ENCODE measurements at regions not wholly inside any gene's neighbourhood (a gene's known extent, or its start where the extent isn't known, plus 50 kb on each side); places are given as distances from the start of the nearest gene placed in this dataset.

DNA sequence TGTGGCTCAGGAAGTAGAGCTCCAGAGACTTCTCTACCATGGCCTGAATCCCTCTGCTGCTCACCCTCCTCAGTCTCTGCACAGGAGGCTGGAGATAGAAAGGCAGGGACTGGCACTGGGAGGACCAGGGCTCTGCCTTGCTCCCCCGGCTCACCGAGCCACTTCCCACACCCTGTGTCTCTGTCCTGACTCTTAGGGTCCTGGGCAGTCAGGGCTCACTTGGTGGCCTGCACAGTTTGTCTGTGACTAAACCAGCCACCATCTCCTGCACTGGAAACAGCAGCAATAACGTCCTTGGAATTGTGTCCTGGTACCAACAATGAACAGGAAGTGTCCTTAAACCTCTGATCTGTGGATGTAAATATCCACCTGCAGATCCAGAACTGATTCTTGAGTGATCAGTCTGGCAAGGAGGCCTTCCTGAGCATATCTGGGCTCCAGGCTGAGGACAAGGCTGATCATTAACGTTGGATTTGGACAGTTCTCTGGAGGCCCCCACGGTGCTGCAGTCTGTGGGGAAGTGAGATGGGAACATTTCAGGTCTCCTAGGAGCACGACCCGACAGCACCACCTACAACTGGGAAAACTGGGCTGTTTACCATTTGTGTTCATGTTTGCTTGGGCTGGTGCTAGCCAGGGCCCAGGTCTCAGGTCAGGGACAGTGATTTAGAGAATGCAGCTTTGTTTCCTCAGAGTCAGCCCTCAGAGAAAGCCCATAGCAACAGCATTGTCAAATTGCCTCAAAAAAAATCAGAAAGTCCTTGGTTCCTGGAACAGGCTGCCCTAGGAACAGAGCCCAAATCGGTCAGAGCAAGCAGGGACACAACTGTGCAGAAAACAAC lies 82.5 kb downstream of the ZNF280B start:
- DNase-seq, result no peak
- ATAC-seq (ENCODE audit: poor library complexity), result peak; percentile 70
- intact Hi-C loops (cut with DNase I), result no loop called here

DNA sequence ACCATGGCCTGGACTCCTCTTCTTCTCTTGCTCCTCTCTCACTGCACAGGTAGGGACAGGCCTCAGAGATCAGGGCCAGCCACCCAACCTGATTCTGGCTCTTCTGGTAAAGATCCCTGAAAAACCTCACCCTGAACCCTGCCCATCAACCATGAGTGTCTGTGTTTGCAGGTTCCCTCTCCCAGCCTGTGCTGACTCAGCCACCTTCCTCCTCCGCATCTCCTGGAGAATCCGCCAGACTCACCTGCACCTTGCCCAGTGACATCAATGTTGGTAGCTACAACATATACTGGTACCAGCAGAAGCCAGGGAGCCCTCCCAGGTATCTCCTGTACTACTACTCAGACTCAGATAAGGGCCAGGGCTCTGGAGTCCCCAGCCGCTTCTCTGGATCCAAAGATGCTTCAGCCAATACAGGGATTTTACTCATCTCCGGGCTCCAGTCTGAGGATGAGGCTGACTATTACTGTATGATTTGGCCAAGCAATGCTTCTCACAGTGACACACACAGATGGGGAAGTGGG lies 80.9 kb downstream of the ZNF280B start:
- no peak for ATAC-seq (ENCODE audit: poor library complexity)
- intact Hi-C loops (cut with DNase I), result no loop called here

DNA sequence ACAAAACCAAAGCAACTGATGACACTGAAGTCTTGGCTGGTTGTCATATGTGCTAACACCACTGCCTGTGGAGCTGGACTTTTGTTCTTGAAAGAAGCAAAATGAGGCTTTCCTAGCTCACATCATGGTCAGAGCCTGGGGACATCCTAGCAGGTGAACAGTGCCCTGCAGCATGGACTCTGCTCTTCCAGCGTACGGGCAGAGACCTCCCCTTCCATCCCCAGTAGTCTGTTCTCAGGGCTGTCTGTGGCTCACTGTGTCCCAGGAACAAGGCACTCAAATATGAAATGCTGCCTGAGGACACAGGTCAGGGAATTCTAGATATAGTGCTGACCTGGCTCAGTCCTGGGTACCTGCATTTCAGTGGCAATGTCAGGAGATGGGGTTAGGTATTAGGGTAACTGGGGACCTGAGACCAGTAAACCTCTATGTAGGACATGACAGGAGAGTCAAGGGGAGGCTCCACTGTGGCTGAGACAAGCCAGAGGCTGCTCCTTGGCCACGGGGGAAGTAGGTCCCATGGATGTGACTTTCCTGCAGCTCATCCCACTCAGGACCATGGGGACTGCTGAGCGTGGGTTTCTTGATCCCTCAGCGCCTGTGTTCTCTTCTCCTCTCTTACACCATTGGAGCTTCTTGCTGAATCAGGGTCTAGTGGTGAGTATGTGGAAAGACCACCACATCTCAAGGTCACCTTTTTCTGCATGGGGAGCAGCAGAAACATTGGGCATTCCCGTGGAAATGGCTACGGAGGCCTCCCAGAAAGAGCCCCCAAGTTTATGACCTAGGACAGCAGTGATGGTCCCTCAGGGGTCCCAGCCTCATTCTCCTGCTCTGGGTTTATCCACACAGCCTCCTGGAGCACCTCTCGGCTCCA lies 80.1 kb downstream of the ZNF280B start:
- ATAC-seq (ENCODE audit: poor library complexity) (no peak), DNase-seq (no peak)
- intact Hi-C loops (cut with DNase I), result no loop called here

More for the DNA sequence above, 80.9 kb downstream of the ZNF280B start:
- no peak for DNase-seq

DNA sequence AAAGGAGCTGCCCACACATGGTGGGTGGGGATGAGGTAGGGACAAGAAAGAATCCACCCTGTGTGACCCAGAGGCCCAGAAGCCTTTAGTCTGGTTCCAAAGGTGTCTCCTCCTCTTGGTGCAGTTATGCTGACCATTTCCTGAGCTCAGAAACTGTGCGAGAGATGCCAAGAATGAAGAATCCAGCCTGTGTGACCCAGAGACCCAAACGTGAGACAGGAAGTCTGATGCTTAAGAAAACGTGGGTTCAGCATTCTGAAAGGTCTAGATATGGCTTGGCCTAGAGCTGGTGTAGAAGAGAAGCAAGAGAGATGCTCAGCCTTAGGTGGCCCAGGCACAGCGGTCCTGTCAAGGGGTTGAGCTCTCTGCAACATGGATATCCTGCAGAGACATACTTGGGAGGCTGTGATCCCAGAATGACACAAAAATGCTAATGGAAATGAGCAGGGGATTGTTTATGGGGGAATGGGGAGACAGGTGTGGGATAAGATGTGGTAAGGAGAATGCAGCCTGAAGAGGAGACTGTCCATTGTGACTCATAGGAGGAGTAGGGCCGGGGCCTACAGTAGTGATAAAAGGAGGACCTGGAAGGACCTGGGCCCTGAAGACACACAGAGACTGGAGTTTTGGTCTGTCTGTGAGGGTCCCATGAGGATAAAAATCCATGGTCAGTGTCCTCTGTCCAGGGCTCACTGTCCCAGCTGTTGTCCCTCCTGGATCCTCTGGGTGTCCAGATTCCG lies 79.0 kb downstream of the ZNF280B start:
- no peak for ATAC-seq (ENCODE audit: poor library complexity)

DNA sequence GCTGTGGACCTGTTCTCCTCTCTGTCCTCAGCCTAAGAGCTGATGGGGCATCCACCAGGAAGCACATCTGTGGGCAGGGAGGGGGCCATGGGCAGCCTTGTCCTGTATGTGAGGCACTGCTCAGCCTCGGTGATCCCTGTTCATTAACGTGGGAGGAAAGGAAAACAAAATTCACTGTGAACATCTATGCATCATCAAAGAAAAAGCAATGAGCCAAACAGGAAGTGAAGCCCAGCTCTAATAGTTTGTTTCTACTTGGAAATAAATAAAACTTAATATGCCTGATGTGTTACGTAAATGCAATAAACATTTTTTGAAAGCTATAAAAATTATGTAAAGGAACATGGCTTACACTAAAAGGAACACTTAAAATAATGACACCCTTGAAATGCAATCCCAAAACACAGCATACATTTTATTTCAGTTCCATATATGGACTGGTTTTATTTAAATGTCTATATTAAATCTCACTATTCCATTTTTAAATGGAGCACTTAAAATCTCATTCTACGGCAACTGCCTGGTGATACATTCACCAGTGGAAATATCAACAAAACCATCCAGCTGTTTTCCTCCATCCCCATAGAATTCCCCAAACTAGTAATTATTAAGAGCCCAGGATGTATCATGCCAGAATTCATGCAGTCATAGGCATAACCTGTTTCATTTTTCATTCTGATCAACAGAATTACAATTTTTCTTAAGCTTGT lies 78.3 kb downstream of the ZNF280B start:
- DNase-seq (no peak), ATAC-seq (ENCODE audit: poor library complexity) (no peak)
- intact Hi-C loops (cut with DNase I), result no loop called here

More for the DNA sequence above, 79.0 kb downstream of the ZNF280B start:
- no peak for DNase-seq
- intact Hi-C loops (cut with DNase I), result no loop called here

DNA sequence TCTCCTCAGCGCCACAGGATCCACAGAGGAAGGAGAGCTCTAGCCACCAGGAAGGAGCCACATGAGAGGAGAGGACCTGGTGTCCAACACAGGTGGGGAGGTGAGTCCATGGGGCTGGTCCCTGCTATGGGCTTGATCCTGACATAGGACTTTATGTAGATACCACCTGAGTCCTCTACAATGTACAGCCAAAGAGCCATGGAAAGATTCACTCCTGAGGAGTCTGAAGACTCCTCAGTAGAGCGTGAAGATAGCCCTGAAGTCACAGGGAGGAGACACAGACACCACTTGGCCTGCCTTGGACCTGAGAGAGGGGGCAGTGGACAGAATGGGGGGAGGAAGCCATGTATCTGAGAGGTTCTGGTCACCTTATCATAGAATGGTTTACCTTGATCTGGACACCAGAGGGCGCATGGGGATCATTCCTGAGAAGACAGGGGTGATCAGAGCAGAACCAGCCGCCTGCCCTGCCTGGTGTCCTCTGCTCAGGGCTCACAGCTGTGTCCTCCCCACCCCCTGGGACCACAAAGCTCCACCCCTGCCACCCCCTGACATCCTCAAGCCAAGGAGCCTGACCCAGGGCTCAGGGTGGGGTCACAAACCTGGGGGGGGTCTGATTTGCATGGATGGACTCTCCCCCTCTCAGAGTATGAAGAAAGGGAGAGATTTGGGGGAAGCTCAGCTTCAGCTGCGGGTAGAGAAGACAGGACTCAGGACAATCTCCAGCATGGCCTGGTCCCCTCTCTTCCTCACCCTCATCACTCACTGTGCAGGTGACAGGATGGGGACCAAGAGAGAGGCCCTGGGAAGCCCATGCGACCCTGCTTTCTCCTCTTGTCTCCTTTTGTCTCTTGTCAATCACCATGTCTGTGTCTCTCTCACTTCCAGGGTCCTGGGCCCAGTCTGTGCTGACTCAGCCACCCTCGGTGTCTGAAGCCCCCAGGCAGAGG lies 77.0 kb downstream of the ZNF280B start:
- DNase-seq (peak; percentile 55), ATAC-seq (ENCODE audit: poor library complexity) (peak; percentile 78)
- intact Hi-C loops (cut with DNase I), result no loop called here

DNA sequence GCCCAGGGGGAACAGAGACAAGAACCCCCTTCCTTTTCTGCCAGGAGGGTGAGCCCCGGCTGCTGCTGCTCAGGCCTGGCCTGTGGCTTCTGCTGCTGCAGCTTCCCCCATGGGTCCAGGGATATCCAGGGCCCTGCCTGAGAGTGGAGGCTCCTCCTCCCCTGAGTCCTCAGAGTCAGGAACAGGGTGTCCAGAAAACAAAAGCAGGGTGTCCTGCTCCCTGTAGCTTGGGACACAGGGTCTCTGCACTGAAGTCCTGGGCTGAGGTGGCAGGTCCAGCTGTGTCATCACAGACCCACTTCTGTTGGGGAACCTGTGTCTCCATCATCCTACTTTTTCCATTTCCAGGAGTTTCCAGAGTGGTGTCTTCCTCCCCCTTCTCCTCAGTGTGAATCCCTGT lies 76.1 kb downstream of the ZNF280B start:
- intact Hi-C loops (cut with DNase I), result no loop called here
- DNase-seq (no peak), ATAC-seq (ENCODE audit: poor library complexity) (no peak)

DNA sequence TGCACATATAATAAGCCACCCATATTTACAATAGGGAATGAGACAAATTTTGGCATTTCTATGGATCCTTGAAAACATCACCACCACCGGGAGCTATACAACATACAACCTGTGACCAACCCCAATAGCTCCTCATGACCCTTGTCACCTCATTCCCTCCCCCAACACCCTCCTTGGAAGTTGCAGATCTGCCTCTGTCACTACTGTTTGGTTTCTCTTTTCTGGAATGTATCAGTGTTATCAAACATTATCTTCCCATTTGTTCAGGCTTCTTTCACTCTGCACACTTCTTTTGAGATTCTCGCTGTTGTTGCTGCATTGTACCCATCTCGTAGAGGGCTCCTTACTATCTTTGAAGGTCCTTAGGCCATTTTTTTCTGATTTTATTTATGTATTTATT lies 75.6 kb downstream of the ZNF280B start:
- DNase-seq (no peak), ATAC-seq (ENCODE audit: poor library complexity) (no peak)
- intact Hi-C loops (cut with DNase I), result no loop called here

DNA sequence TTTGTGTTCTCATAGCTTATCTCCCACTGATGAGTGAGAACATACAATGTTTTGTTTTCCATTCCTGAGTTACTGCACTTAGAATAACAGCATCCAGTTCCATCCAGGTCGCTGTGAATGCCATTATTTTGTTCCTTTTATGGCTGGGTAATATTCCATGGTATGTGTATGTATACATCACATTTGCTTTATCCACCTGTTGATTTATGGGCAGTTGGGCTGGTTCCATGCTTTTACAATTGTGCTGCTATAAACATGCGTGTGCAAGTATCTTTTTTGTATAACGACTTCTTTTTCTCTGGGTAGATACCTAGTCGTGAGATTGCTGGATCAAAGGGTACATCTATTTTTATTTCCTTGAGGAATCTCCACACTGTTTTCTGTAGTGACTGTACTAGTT lies 74.8 kb downstream of the ZNF280B start:
- DNase-seq, result no peak
- no peak for ATAC-seq (ENCODE audit: poor library complexity)
- intact Hi-C loops (cut with DNase I), result no loop called here

Measured in Right ventricle myocardium superior (tissue), 1 donor.